ENCODE measurements at regions not wholly inside any gene's neighbourhood (a gene's known extent, or its start where the extent isn't known, plus 50 kb on each side); places are given as distances from the start of the nearest gene placed in this dataset.

DNA sequence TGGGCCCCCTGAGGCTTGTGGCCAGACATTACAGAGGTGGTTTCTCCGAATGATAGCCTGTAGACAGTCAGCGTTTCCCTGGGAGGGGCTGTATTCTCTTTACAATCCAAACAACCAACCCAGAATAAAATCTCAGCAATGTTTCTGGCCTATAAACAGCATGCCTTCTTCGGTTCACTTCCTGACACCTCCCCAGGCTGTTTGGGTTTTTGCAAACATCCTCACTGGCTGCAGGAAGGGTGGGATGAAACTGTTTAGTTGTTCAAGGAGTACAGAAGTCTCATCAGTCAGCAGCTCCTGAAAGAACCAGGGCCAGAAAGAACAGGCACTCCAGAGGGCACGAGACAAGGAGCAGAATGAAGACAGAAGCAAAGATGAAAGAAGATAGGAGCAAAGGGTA lies 350.0 kb downstream of the QKI start:
- H3K27me3 Mint-ChIP-seq (ENCODE audit: unreplicated experiment): no peaks in the 10 kb centered on the region
- H3K9me3 Mint-ChIP-seq (ENCODE audit: unreplicated experiment): no peaks in the 10 kb centered on the region
- H3K27ac Mint-ChIP-seq (ENCODE audit: unreplicated experiment): no peak overlapping the region
- H3K4me3 Mint-ChIP-seq (ENCODE audit: unreplicated experiment): no peak overlapping the region
- H3K4me1 Mint-ChIP-seq (ENCODE audit: low read depth, unreplicated experiment): peaks cover 2% of the 10 kb centered on the region
- DNase-seq: no peak
- H3K36me3 Mint-ChIP-seq (ENCODE audit: unreplicated experiment): no peaks in the 10 kb centered on the region
- TF ChIP-seq, protein P1, sequence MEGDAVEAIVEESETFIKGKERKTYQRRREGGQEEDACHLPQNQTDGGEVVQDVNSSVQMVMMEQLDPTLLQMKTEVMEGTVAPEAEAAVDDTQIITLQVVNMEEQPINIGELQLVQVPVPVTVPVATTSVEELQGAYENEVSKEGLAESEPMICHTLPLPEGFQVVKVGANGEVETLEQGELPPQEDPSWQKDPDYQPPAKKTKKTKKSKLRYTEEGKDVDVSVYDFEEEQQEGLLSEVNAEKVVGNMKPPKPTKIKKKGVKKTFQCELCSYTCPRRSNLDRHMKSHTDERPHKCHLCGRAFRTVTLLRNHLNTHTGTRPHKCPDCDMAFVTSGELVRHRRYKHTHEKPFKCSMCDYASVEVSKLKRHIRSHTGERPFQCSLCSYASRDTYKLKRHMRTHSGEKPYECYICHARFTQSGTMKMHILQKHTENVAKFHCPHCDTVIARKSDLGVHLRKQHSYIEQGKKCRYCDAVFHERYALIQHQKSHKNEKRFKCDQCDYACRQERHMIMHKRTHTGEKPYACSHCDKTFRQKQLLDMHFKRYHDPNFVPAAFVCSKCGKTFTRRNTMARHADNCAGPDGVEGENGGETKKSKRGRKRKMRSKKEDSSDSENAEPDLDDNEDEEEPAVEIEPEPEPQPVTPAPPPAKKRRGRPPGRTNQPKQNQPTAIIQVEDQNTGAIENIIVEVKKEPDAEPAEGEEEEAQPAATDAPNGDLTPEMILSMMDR (IDR thresholded peaks at IDR 0.05; ENCODE audit: partially characterized antibody, unreplicated experiment): no peak

DNA sequence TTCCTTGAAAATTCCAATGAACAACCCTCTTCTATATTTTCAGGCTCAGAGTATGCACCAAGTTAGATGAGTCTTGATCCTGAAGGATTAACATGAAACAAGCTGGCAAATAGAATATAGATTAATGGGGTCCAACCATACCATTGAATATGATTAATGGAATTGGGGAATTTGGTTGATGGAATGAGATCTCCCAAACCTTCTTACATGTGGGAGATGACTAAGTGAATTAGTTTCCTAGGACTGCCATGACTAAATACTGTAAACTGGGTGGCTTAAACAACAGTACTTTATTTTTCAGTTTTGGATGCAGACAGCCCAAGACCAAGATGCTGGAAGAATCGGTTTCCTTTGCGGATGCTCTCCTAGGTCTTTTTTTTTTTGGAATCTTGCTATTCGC lies 347.0 kb downstream of the QKI start:
- Mint-ChIP-seq H3K9me3 (ENCODE audit: unreplicated experiment) (no peaks in the 10 kb centered on the region), H3K4me1 (ENCODE audit: low read depth, unreplicated experiment) (peaks cover 2% of the 10 kb centered on the region), H3K36me3 (ENCODE audit: unreplicated experiment) (no peaks in the 10 kb centered on the region), H3K27me3 (ENCODE audit: unreplicated experiment) (no peaks in the 10 kb centered on the region), H3K27ac (ENCODE audit: unreplicated experiment) (no peak overlapping the region), H3K4me3 (ENCODE audit: unreplicated experiment) (no peak overlapping the region)
- TF ChIP-seq, protein P1 (IDR thresholded peaks at IDR 0.05; ENCODE audit: partially characterized antibody, unreplicated experiment): no peak
- DNase-seq: no peak

DNA sequence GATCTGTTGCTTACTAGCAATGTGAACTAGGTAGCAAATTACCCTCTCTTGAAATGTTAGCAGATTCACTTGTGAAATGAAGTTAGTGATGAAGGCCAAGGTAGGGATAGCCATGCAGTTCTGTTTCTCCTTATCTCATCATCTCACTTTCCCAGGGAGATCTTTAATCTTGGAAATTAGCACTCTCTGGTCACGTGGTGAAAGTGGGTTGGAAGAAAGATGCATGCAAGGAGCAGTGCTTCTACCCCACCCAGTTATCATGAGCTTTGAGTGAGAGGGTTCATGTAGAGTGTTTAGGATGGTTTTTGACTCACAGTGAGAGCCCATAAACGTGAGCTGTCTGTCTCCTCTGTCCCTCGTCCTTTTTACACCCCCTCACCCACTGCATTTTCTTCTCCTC lies 346.3 kb downstream of the QKI start:
- TF ChIP-seq, protein P1 (IDR thresholded peaks at IDR 0.05; ENCODE audit: partially characterized antibody, unreplicated experiment): no peak
- Mint-ChIP-seq H3K36me3 (ENCODE audit: unreplicated experiment) (no peaks in the 10 kb centered on the region), H3K4me3 (ENCODE audit: unreplicated experiment) (no peak overlapping the region), H3K27me3 (ENCODE audit: unreplicated experiment) (no peaks in the 10 kb centered on the region), H3K4me1 (ENCODE audit: low read depth, unreplicated experiment) (peaks cover 2% of the 10 kb centered on the region), H3K9me3 (ENCODE audit: unreplicated experiment) (no peaks in the 10 kb centered on the region), H3K27ac (ENCODE audit: unreplicated experiment) (no peak overlapping the region)
- no peak for DNase-seq

DNA sequence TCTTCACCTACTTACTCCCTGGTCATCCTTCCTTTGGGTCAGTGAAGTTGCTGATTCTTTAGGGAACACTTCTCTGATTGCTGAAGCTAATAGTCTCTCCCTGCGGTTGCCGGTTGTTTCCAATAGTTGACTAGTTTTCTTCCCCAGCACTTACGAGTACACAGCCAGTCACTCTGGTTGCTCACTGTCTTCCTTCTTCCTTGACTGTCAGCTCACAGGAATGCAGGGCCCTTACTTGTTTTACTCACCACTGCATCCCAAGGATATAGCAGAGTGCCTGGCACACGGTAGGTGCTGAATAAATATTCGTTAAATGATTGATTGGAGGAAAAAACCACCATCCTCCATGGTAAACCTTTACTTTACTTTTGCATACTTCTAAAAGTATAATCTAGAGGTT lies 345.0 kb downstream of the QKI start:
- TF ChIP-seq, protein P1 (IDR thresholded peaks at IDR 0.05; ENCODE audit: partially characterized antibody, unreplicated experiment): no peak
- H3K9me3 Mint-ChIP-seq (ENCODE audit: unreplicated experiment): peaks cover 2% of the 10 kb centered on the region
- H3K27me3 Mint-ChIP-seq (ENCODE audit: unreplicated experiment): no peaks in the 10 kb centered on the region
- no peak overlapping the region for H3K27ac Mint-ChIP-seq (ENCODE audit: unreplicated experiment)
- peaks cover 2% of the 10 kb centered on the region for H3K4me1 Mint-ChIP-seq (ENCODE audit: low read depth, unreplicated experiment)
- no peak overlapping the region for H3K4me3 Mint-ChIP-seq (ENCODE audit: unreplicated experiment)
- no peak for DNase-seq
- H3K36me3 Mint-ChIP-seq (ENCODE audit: unreplicated experiment): no peaks in the 10 kb centered on the region

DNA sequence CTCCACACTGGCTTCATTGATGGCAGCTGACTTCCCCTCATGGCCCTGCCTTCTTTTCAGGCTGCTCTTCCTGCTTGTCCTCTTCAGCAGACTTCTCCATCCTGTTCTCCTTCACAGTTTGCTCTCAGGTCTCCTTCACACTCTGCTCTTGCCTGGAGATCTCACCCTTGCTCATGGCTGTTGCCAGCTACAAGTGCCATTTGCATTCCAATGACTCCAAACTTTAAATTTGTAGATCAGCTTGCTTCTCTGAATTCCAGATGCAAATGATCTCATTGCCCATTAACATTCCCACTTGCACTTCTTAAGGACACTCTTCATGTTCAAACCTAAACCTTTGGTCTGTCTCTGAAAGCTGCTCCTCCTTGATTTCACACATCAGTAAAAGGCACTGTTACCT lies 343.0 kb downstream of the QKI start:
- Mint-ChIP-seq H3K27ac (ENCODE audit: unreplicated experiment) (no peak overlapping the region), H3K27me3 (ENCODE audit: unreplicated experiment) (no peaks in the 10 kb centered on the region), H3K4me3 (ENCODE audit: unreplicated experiment) (no peak overlapping the region), H3K36me3 (ENCODE audit: unreplicated experiment) (peaks cover 2% of the 10 kb centered on the region), H3K4me1 (ENCODE audit: low read depth, unreplicated experiment) (peaks cover 2% of the 10 kb centered on the region), H3K9me3 (ENCODE audit: unreplicated experiment) (peaks cover 2% of the 10 kb centered on the region)
- DNase-seq: no peak
- TF ChIP-seq, protein P1 (IDR thresholded peaks at IDR 0.05; ENCODE audit: partially characterized antibody, unreplicated experiment): no peak
